OCI-LY3 (cell line): ENCODE measurements at regions not wholly inside any gene's neighbourhood (a gene's known extent, or its start where the extent isn't known, plus 50 kb on each side); places are given as distances from the start of the nearest gene placed in this dataset.

Source experiments
- CTCF ChIP-seq: fragments of 200-600, 300-600 bp; sonication (generic); IDR thresholded peaks from 2 replicates; pipeline ENCODE4 v1.5.1; 2014; ENCODE audit warnings: antibody characterized with exemption, low read length, low read depth
- EZH2phosphoT487 ChIP-seq: fragments of 200-600 bp; shearing (Covaris generic); IDR thresholded peaks from 2 replicates; pipeline ENCODE4 v1.6.1; 2018; ENCODE audit warnings: antibody characterized with exemption, mixed run types, low read depth

DNA sequence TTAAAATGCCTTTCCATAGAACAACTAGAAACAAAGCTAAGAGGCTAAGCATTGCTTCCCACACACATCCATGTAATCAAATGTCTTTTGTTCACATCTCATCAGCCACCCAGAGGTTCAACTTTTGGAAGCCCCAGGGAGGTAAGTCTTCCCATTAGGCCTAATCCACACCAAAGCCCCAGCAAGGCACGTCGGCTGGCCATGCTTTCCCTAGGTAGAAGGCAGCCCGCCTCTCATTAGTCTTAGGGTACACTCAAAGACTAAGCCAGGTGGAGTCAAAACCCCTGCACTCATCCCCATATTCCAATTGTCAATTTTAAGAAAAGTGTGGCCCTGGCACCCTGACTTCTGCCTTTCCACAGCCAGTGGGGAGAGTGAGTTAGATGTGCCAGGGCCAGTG is 87.9 kb downstream of the ATPSCKMT start:
- TF ChIP-seq CTCF (no peak), EZH2phosphoT487 (no peak)
